HPDE6-E6E7 (cell line): ENCODE measurements at regions not wholly inside any gene's neighbourhood (a gene's known extent, or its start where the extent isn't known, plus 50 kb on each side); places are given as distances from the start of the nearest gene placed in this dataset.

ENCODE experiments used
- DNase-seq: peaks from one replicate; pipeline ENCODE4 v3.0.0; 2011; ENCODE audit warnings: missing footprints; ENCODE audit errors: extremely low spot score

DNA sequence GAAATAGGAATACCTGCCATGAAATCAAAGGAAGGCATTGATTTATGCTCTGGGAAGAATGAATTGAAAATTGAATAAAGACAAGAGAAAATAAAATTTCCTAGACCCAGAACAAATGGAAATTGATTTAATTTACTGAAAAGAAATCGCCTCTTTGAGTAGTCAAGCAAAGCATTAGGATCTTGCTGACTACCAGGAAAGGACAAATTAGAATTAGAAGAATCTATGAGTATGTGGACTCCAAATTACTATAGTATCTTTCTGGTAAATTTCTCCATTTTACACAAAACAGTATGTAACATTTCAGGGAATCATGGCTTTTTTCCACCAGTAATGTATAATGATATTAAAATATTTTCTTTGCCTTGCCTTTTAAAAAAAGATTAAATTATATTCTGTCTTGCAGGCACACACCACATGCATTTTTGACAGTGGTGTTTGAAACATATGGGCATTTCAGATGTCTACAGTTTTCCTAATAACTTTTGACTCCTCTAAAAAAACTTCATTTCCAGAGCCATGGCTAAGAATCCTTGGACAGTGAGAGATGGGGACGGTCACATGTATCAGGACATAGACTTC is 768.7 kb upstream of the NRSN1 start:
- no peak for DNase-seq

- no peak for DNase-seq
Observed at GRCh38 chr6:23365732-23366131, 760.3 kb upstream of the NRSN1 start.

GRCh38 chr6:23367311-23367710 is 758.7 kb upstream of the NRSN1 start:
- DNase-seq, result no peak

GRCh38 chr6:23368557-23368956 is 757.5 kb upstream of the NRSN1 start:
- DNase-seq, result no peak

DNA sequence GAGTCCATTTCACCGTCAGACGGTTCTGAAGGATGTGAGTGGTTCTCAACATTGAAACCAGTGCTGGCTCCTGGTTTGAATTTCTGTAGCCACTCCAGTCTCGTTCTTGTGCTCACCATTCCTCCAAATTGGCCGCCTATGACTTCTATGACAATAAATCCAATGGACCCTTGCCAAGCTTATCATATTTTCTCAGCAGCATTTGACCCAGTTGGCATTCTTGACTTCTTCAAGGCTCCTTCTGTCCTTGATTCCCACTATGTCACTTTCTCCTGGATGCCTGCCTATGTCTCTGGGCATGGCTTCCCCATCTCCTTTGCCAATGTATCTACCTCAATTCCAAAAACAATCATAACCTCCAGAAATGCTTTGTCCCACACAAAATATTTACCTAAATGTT is 756.0 kb upstream of the NRSN1 start:
- no peak for DNase-seq

DNA sequence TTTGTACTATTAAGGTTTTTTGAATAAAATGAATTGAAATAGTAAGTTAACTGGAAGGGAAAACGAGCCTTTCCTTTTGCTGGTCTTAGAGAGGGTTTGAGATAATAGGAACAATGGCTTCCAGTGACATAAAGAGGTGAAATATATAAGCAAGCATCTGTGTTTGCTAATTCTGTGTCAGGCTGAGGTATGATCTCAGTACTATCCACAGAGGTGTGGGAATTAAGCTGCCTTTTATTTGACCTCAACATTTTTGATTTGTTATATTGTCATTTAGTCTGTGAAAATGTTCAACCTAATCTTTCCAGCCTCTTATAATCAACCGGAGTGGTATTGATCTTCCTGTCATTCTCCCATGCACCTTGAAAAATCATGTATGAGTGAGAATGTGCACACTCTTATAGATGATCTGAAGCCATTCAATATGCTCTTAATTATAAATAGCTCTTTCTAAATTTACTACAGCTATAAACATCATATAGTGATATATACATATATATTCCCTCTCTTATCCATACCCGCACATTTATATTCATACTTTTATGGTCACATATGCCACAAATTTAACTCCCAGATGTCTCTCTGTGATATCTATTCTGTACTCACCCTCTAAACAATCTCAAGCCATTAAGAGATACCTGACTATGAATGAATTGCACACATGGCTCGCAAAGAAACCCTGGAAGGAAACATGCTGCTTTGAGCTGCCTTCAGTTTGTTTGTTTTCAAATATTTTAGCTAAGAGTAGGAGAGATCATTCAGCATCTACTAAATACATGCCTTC is 754.7 kb upstream of the NRSN1 start:
- DNase-seq, result no peak

DNA sequence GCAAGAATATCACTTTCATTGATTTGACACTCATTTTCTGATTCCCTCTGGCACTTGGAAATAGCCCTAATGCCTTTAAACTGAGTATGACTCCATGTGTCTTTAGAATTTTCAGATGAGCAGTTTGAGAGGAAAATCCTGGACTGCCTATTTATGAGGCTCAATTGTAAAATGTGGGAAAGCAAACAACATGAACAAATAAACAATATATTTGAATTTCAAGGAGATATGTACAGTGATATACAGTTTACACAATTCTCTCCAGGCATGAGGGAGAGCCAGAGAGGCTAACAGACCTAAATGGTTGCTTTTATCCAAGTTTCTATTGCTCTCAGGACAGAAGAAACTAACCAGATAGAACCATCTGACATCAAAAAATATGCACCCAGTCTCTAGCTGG is 748.2 kb upstream of the NRSN1 start:
- no peak for DNase-seq

GRCh38 chr6:23380465-23380864 is 745.5 kb upstream of the NRSN1 start:
- no peak for DNase-seq

DNA sequence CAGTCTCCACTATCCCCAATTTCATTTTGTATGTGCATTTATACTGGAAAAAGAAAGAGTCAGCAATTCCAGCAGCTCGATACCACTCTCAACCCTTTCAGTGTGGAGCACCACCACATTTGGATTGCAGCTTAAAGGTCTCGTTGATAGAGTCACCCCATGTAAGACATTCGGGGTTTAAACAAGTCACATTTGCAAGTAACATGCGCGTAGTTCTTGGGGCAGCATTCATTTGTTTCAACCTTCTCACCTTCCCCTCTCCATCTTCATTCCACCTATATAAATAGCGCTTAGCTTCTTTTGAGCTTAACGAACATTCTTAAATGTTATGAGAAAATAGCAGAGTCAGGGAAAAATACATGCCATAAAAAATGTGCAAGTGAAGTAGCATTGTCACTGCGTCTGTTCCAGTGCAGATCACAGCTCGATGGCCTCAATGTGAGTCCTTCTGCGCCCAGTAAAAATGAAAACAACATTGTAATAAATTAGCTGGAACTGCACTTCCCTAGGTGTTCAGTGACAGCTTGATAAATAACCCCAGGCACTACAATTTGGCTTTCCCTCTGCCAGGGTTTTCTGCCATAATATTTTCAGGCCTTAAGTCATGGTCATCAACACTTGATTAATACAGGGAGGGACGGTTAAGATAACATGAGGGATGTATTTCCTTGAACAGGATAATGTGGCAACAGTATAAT is 737.8 kb upstream of the NRSN1 start:
- DNase-seq, result no peak

DNA sequence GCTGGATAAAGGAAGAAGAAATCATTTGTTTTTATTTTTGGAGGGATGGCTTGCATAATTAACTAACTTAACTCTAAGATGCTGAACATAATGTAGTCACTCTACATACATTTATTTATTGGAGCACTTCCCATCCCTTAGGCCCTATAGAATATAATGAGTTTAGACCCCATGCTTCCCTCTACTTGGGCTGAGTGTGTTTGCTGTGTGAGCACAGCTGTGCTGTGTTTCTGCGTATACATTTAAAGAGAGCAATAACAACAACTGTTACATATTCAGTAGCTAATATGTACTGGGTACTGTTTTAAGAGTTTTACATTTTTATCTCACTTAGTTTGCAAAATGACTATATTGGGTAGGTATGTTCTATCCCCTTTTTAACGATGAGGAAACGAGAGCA is 736.6 kb upstream of the NRSN1 start:
- DNase-seq, result no peak

GRCh38 chr6:23390221-23390620 is 735.8 kb upstream of the NRSN1 start:
- no peak for DNase-seq

- DNase-seq, result no peak
Observed at GRCh38 chr6:23394681-23395080, 731.3 kb upstream of the NRSN1 start.

- DNase-seq, result no peak
Observed at GRCh38 chr6:23395381-23395780, 730.6 kb upstream of the NRSN1 start.

- no peak for DNase-seq
Observed at GRCh38 chr6:23396949-23397348, 729.1 kb upstream of the NRSN1 start.

DNA sequence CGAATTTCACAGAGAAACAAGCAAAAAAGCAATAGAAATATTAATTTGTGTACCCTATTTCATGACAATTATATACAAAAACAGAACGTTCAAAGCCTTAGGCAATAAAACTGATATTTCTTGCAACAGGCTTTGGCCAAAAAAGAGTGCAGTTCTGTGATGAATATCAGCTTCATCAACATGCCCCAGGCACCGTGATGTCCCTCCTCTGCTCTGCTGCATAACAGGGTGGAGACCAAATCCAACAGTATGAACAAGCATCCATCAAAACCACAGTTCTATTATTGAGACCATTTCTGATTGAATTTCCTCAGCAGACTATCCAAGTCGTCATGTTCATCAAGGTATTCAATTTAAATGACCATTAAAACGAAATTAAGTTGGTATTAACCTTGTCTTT is 722.6 kb upstream of the NRSN1 start:
- no peak for DNase-seq

DNA sequence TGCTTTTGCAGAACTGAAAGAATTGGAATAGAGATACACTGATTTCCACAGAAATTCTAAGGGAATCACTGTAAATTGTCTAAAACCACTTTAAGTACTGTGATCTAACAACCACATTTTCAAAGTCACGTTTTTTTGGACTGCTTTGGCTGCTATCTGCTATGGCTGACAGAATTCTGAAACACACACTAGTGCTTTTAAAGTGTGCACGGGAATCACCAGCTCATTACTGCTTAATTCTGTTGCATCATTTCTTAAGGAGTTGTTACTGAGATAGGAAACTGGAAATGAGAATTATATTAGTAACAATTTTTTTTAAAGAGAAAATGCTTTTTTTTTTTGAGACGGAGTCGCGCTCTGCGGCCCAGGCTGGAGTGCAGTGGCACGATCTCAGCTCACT is 716.5 kb upstream of the NRSN1 start:
- DNase-seq, result no peak

GRCh38 chr6:23410439-23410838 is 715.6 kb upstream of the NRSN1 start:
- DNase-seq, result no peak

DNA sequence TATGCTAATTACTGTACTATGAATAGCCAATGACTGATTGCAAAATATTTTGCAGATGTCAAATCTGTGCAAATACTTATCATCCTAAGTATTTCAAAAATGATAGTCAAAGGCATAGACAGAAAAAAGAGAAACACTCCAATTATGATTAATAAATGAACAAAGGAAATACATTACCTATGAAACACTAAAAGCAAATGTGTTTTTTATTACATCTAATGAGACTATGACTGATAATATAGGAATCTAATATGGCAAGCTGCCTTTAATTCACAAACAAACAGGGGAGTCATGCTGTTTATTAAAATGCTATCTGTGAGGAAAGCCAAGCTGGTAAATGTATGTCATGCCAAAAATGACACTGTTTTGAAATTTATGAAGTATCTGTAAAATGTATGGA is 713.2 kb upstream of the NRSN1 start:
- no peak for DNase-seq

- DNase-seq, result no peak
Observed at GRCh38 chr6:23413327-23414050, 712.5 kb upstream of the NRSN1 start.

- DNase-seq, result no peak
Observed at GRCh38 chr6:23414051-23414445, 712.0 kb upstream of the NRSN1 start.

DNA sequence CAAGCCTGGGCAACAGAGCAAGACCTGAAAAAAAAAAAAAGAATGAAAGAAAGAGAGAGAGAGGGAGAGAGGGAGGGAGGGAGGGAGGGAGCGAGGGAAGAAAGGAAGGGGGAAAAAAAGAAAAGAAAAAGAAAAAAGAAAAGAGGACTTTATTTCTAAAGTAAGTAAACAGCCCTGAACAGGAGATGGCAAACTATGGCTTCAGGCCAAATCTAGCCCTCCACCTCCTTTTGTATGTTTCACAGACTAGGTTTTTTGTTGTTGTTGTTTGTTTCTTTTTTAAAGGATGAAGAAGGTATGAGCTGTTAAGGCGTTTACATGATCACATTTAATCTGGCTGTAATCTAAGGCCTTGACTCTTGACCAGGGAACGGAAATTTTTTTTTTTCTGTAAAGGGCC is 711.1 kb upstream of the NRSN1 start:
- DNase-seq, result no peak

DNA sequence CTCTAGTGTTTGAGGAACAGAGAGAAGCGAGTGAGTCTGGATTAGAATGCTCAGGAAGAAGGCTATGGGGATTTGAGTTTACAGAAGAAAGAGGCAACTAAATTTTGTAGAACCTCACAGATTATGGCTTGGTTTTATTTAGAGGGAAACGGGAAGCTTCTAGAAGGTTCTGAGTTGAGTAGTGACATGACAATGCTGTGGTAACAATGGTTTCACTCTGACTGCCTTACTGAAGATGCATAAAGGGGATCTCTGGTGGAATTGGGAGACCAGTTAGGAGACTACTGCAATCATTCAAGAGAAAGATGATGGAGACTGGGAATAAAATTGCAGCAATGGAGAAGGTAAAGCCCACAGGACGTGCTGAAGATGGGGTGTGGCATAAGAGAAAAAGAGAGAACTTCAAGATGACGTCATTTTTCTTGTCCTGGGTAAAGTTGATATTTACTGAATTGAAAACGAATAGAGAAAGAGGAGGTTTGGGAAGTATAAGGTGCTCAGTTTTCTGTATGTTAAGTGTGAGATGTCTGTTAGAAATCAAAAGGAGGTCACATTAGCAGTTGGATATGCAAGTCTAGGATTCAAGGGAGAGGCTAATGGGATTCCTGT is 710.1 kb upstream of the NRSN1 start:
- DNase-seq, result no peak
